NCI-H524 treated with DMSO at 0.1 percent for 48 hours (cell line): ENCODE measurements at regions not wholly inside any gene's neighbourhood (a gene's known extent, or its start where the extent isn't known, plus 50 kb on each side); places are given as distances from the start of the nearest gene placed in this dataset.
"Not testable (repeated sequence)": the region's sequence is repeated elsewhere in the genome, so short reads cannot be mapped to it uniquely, and the experiment has no call there.

Source experiments
- DNase-seq: peaks from one replicate; lab custom pipeline; 2025; lab: John Stamatoyannopoulos, UW

GRCh38 chr1:115453666-115454065 is 115.6 kb upstream of the NGF start:
- DNase-seq = no peak

GRCh38 chr1:115452600-115453329 is 114.7 kb upstream of the NGF start:
- DNase-seq = no peak

- no peak for DNase-seq
Observed at GRCh38 chr1:115450501-115451040, 112.5 kb upstream of the NGF start.

GRCh38 chr1:115448282-115449044 is 110.4 kb upstream of the NGF start:
- DNase-seq = no peak

GRCh38 chr1:115447672-115448071 is 109.6 kb upstream of the NGF start:
- DNase-seq = no peak

- no peak for DNase-seq
Observed at GRCh38 chr1:115445090-115445489, 107.0 kb upstream of the NGF start.

- DNase-seq = no peak
Observed at GRCh38 chr1:115440733-115441132, 102.7 kb upstream of the NGF start.

- not testable (repeated sequence) for DNase-seq
Observed at GRCh38 chr1:115439520-115439919, 101.5 kb upstream of the NGF start.

GRCh38 chr1:115437196-115437595 is 99.1 kb upstream of the NGF start:
- DNase-seq = no peak

GRCh38 chr1:115436596-115436995 is 98.5 kb upstream of the NGF start:
- no peak for DNase-seq

GRCh38 chr1:115433483-115433882 is 95.4 kb upstream of the NGF start:
- no peak for DNase-seq

- no peak for DNase-seq
Observed at GRCh38 chr1:115432061-115432460, 94.0 kb upstream of the NGF start.

GRCh38 chr1:115430441-115431158 is 92.6 kb upstream of the NGF start:
- DNase-seq = no peak

GRCh38 chr1:115429884-115430283 is 91.8 kb upstream of the NGF start:
- no peak for DNase-seq

GRCh38 chr1:115429241-115429640 is 91.2 kb upstream of the NGF start:
- no peak for DNase-seq

- DNase-seq = no peak
Observed at GRCh38 chr1:115428676-115429075, 90.6 kb upstream of the NGF start.

GRCh38 chr1:115428256-115428655 is 90.2 kb upstream of the NGF start:
- no peak for DNase-seq

GRCh38 chr1:115426956-115427355 is 88.9 kb upstream of the NGF start:
- no peak for DNase-seq

GRCh38 chr1:115426231-115426771 is 88.3 kb upstream of the NGF start:
- DNase-seq = no peak

GRCh38 chr1:115425442-115425841 is 87.4 kb upstream of the NGF start:
- DNase-seq = no peak

GRCh38 chr1:115423776-115424175 is 85.7 kb upstream of the NGF start:
- no peak for DNase-seq

- DNase-seq = no peak
Observed at GRCh38 chr1:115419571-115419970, 81.5 kb upstream of the NGF start.
